HepG2 (cell line): ENCODE measurements at regions not wholly inside any gene's neighbourhood (a gene's known extent, or its start where the extent isn't known, plus 50 kb on each side); places are given as distances from the start of the nearest gene placed in this dataset.

Source experiments
- ATAC-seq: fragments of 200-7000 bp; cut with Tn5 transposase; 3 replicates; pipeline ENCODE4 v1.9.1; 2020; ENCODE audit warnings: mild to moderate bottlenecking, moderate library complexity
- BruUV-seq: library from RNA; stranded (reverse); fragments of 400-500 nt; replicated peaks from 2 replicates; lab custom pipeline; 2021; lab: Mats Ljungman, UMichigan
- CTCF ChIA-PET: fragments of 300-600 bp; formaldehyde crosslinking; extraction: SDS; loops from one replicate; lab custom pipeline; 2021; ENCODE audit warnings: low total read pairs, inconsistent platforms, low intra/inter-chr PET ratio; lab: Yijun Ruan, JAX
- POLR2A ChIA-PET: fragments of 350-600 bp; sonication (Branson Sonifier 250); formaldehyde crosslinking; loops from one replicate; lab custom pipeline; 2020; ENCODE audit warnings: antibody characterized with exemption, inconsistent platforms; lab: Yijun Ruan, JAX
- DNase-seq: peaks from one replicate; pipeline ENCODE4 v3.0.0-alpha.2; 2015; ENCODE audit warnings: low spot score
- FAIRE-seq: peaks from 3 replicates; lab custom pipeline; 2011; peaks lifted over from hg19 to GRCh38; lab: Jason Lieb, UNC
- H2AFZ ChIP-seq: one replicate; pipeline ENCODE4 v1.6.1; 2011; ENCODE audit warnings: low read length, inconsistent platforms
- H3K27ac ChIP-seq: fragments of 300-600 bp; 3 replicates; pipeline ENCODE4 v1.8.0; 2011; ENCODE audit warnings: mixed run types, mild to moderate bottlenecking, mixed read lengths, low read length, inconsistent platforms; ENCODE audit not compliant: insufficient read depth; ENCODE audit errors: extremely low read length
- H3K27me3 ChIP-seq, 2 experiments: fragments of 200-600 bp in 1 of 2; 2 replicates in 1 of 2; 3 replicates in 1 of 2; pipeline versions ENCODE4 v1.6.0 to v1.8.0; 2011; ENCODE audit warnings: low read length in 2 of 2, mild to moderate bottlenecking in 2 of 2, moderate library complexity in 2 of 2, inconsistent platforms in 1 of 2; ENCODE audit not compliant: insufficient read depth in 2 of 2, control insufficient read depth in 1 of 2
- H3K36me3 ChIP-seq, 2 experiments: fragments of 200-600 bp in 1 of 2; replicated peaks in 1 of 2; 2 replicates in 1 of 2; 3 replicates in 1 of 2; pipeline versions ENCODE4 v1.5.1 to v1.8.0; 2011; ENCODE audit warnings: low read length in 2 of 2, inconsistent platforms in 1 of 2; ENCODE audit not compliant: insufficient read depth in 2 of 2, control insufficient read depth in 1 of 2
- H3K4me1 ChIP-seq: 2 replicates; pipeline ENCODE4 v1.5.1; 2012; ENCODE audit warnings: low read length, inconsistent platforms; ENCODE audit not compliant: insufficient read depth
- H3K4me2 ChIP-seq: 2 replicates; pipeline ENCODE4 v1.6.0; 2011; ENCODE audit warnings: low read depth, low read length, inconsistent platforms
- H3K4me3 ChIP-seq, 3 experiments: fragments of 200-600 bp in 1 of 3; sonication (generic), shearing (Covaris generic) in 1 of 3; replicated peaks in 1 of 3; 2 replicates each; pipeline ENCODE4 v1.5.1; 2011 to 2016; ENCODE audit warnings: low read length in 3 of 3, inconsistent platforms in 2 of 3, low read depth in 2 of 3, mild to moderate bottlenecking in 2 of 3, control low read depth in 1 of 3, mixed read lengths in 1 of 3; ENCODE audit not compliant: insufficient read depth in 1 of 3
- H3K79me2 ChIP-seq: one replicate; pipeline ENCODE4 v1.6.1; 2011; ENCODE audit warnings: low read length, inconsistent platforms; ENCODE audit not compliant: insufficient read depth
- H3K9ac ChIP-seq: 2 replicates; pipeline ENCODE4 v1.6.0; 2011; ENCODE audit warnings: mild to moderate bottlenecking, low read depth, low read length, inconsistent platforms; ENCODE audit not compliant: insufficient read depth
- H3K9me3 ChIP-seq: 2 replicates; pipeline ENCODE4 v1.5.1; 2012; ENCODE audit warnings: mild to moderate bottlenecking, low read length
- H4K20me1 ChIP-seq: 2 replicates; pipeline ENCODE4 v1.6.0; 2011; ENCODE audit warnings: inconsistent platforms, mild to moderate bottlenecking, low read length, moderate library complexity; ENCODE audit not compliant: insufficient read depth
- BRF2 ChIP-seq: sonication (generic); formaldehyde crosslinking; IDR thresholded peaks from 2 replicates; pipeline ENCODE4 v1.8.1; 2022; ENCODE audit warnings: mild to moderate bottlenecking, missing genetic modification reagents
- FOXM1 ChIP-seq: sonication (generic); formaldehyde crosslinking; IDR thresholded peaks from 2 replicates; pipeline ENCODE4 v1.5.0; 2020; ENCODE audit warnings: missing genetic modification reagents
- KDM5B ChIP-seq: sonication (generic); formaldehyde crosslinking; IDR thresholded peaks from 2 replicates; pipeline ENCODE4 v1.4.0; 2020; ENCODE audit warnings: missing genetic modification reagents, mild to moderate bottlenecking, borderline replicate concordance
- KLF15 ChIP-seq: sonication (generic); formaldehyde crosslinking; IDR thresholded peaks from 2 replicates; pipeline ENCODE4 v1.8.1; 2023; ENCODE audit warnings: borderline replicate concordance, mild to moderate bottlenecking, inconsistent platforms, missing genetic modification reagents, mixed read lengths
- REXO4 ChIP-seq: sonication (generic); formaldehyde crosslinking; IDR thresholded peaks from 2 replicates; pipeline ENCODE4 v1.8.0; 2022; ENCODE audit warnings: missing genetic modification reagents, mild to moderate bottlenecking, borderline replicate concordance
- SNRNP70 ChIP-seq: fragments of 200-400 bp; formaldehyde crosslinking; IDR thresholded peaks from 2 replicates; pipeline ENCODE4 v1.6.1; 2017; ENCODE audit warnings: mild to moderate bottlenecking, low read depth, low read length, moderate library complexity
- TEF ChIP-seq: sonication (generic); formaldehyde crosslinking; IDR thresholded peaks from 2 replicates; pipeline ENCODE4 v1.5.0; 2020; ENCODE audit warnings: missing genetic modification reagents
- XBP1 ChIP-seq: sonication (generic); formaldehyde crosslinking; IDR thresholded peaks from 2 replicates; pipeline ENCODE4 v1.5.0; 2020; ENCODE audit warnings: missing genetic modification reagents
- ZBTB37 ChIP-seq: sonication (generic); formaldehyde crosslinking; IDR thresholded peaks from 2 replicates; pipeline ENCODE4 v1.4.0; 2020; ENCODE audit warnings: mild to moderate bottlenecking, missing genetic modification reagents
- ZNF274 ChIP-seq: sonication (generic); formaldehyde crosslinking; IDR thresholded peaks from 2 replicates; pipeline ENCODE4 v1.5.1; 2020; ENCODE audit warnings: mild to moderate bottlenecking, missing genetic modification reagents
- ZNF652 ChIP-seq: IDR thresholded peaks from 2 replicates; pipeline ENCODE4 v1.6.1; 2016; ENCODE audit warnings: low read depth, borderline replicate concordance
- ZZZ3 ChIP-seq: sonication (generic); formaldehyde crosslinking; IDR thresholded peaks from 2 replicates; pipeline ENCODE4 v1.4.0; 2020; ENCODE audit warnings: missing genetic modification reagents, mild to moderate bottlenecking, borderline replicate concordance
- WGBS: methylation state at CpG from one replicate; pipeline ENCODE4 v1.1.6; 2017; ENCODE audit warnings: low lambda C conversion rate; 5-methylcytosine and 5-hydroxymethylcytosine counted together
- in situ Hi-C: cut with HindIII; loops from 2 replicates; pipeline ENCODE4 v1.10.0; 2017; ENCODE audit warnings: low pct_unique_long_range_greater_than_20kb; ENCODE audit not compliant: extremely low pct_ligation_motif_present
- intact Hi-C: fragments of 100-400 bp; cut with micrococcal nuclease; formaldehyde crosslinking; loops from one replicate; pipeline ENCODE4 v1.10.0; 2022; ENCODE audit not compliant: unreplicated experiment
- TF ChIP-seq, protein P1 (sequence below): IDR thresholded peaks from 2 replicates; pipeline ENCODE4 v1.6.1; 2016; ENCODE audit warnings: low read depth, missing genetic modification reagents, missing compliant biosample characterization

GRCh38 chr2:200032895-200033294 is 77.5 kb downstream of the MAIP1 start:
- Histone ChIP-seq H3K9me3 (no peaks in the 10 kb centered on the region), H3K27me3 (peaks cover 0 to 3% of the 10 kb centered on the region in 2 experiments; a peak in 1 of 5 replicates), H3K36me3 (no peaks in the 10 kb centered on the region), H3K79me2 (no peaks in the 10 kb centered on the region), H2AFZ (no peak overlapping the region), H3K27ac (no peak overlapping the region), H3K4me2 (no peak overlapping the region), H3K4me1 (no peaks in the 10 kb centered on the region), H3K9ac (no peak overlapping the region), H3K4me3 (no peak overlapping the region), H4K20me1 (no peaks in the 10 kb centered on the region)
- intact Hi-C loops (no loop called here), in situ Hi-C loops (no loop called here)
- no peak for FAIRE-seq
- ChIA-PET POLR2A (no interaction called here), CTCF (interaction anchor here (0.6 kb wide), 1 partner anchor 37 kb away, joined by 3 read pairs; no protein-coding TSS in a partner anchor)
- BruUV-seq, result no TSS peak
- no peak for DNase-seq
- TF ChIP-seq ZZZ3 (CRISPR knock-in tag) (no peak), KDM5B (CRISPR knock-in tag) (no peak), REXO4 (no peak), TEF (no peak), ZNF652 (CRISPR knock-in tag) (no peak), FOXM1 (CRISPR knock-in tag) (no peak), ZBTB37 (CRISPR knock-in tag) (no peak), KLF15 (CRISPR knock-in tag) (no peak), BRF2 (no peak), XBP1 (CRISPR knock-in tag) (no peak), SNRNP70 (no peak), ZNF274 (CRISPR knock-in tag) (no peak)
- TF ChIP-seq, protein P1, sequence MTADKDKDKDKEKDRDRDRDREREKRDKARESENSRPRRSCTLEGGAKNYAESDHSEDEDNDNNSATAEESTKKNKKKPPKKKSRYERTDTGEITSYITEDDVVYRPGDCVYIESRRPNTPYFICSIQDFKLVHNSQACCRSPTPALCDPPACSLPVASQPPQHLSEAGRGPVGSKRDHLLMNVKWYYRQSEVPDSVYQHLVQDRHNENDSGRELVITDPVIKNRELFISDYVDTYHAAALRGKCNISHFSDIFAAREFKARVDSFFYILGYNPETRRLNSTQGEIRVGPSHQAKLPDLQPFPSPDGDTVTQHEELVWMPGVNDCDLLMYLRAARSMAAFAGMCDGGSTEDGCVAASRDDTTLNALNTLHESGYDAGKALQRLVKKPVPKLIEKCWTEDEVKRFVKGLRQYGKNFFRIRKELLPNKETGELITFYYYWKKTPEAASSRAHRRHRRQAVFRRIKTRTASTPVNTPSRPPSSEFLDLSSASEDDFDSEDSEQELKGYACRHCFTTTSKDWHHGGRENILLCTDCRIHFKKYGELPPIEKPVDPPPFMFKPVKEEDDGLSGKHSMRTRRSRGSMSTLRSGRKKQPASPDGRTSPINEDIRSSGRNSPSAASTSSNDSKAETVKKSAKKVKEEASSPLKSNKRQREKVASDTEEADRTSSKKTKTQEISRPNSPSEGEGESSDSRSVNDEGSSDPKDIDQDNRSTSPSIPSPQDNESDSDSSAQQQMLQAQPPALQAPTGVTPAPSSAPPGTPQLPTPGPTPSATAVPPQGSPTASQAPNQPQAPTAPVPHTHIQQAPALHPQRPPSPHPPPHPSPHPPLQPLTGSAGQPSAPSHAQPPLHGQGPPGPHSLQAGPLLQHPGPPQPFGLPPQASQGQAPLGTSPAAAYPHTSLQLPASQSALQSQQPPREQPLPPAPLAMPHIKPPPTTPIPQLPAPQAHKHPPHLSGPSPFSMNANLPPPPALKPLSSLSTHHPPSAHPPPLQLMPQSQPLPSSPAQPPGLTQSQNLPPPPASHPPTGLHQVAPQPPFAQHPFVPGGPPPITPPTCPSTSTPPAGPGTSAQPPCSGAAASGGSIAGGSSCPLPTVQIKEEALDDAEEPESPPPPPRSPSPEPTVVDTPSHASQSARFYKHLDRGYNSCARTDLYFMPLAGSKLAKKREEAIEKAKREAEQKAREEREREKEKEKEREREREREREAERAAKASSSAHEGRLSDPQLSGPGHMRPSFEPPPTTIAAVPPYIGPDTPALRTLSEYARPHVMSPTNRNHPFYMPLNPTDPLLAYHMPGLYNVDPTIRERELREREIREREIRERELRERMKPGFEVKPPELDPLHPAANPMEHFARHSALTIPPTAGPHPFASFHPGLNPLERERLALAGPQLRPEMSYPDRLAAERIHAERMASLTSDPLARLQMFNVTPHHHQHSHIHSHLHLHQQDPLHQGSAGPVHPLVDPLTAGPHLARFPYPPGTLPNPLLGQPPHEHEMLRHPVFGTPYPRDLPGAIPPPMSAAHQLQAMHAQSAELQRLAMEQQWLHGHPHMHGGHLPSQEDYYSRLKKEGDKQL (CRISPR knock-in tag), result no peak
- no peak for ATAC-seq
- 74% methylated on average over 1 of the region's 1 CpG for WGBS
